Activated CD8-positive, alpha-beta T cell treated with anti-CD3 and anti-CD28 coated beads for 36 hours (primary cell): ENCODE measurements at regions not wholly inside any gene's neighbourhood (a gene's known extent, or its start where the extent isn't known, plus 50 kb on each side); places are given as distances from the start of the nearest gene placed in this dataset.

Experiments
- ATAC-seq: fragments of 200-7000 bp; cut with Tn5 transposase; one replicate; pipeline ENCODE4 v1.10.0; 2021; ENCODE audit warnings: mild to moderate bottlenecking, moderate library complexity
- CTCF ChIA-PET: fragments of 350-600 bp; sonication (Branson Sonifier 250); formaldehyde crosslinking; loops from one replicate; lab custom pipeline; 2021; ENCODE audit warnings: antibody characterized with exemption; lab: Charles Lee
- POLR2A ChIA-PET: fragments of 350-600 bp; sonication (Branson Sonifier 250); formaldehyde crosslinking; loops from one replicate; lab custom pipeline; 2021; ENCODE audit warnings: antibody characterized with exemption; lab: Charles Lee
- DNase-seq: peaks from one replicate; pipeline ENCODE4 v3.0.0-alpha.2; 2020
- H3K27ac Mint-ChIP-seq: one replicate; pipeline ENCODE4 v1.8.0; 2021; ENCODE audit warnings: mild to moderate bottlenecking, mixed read lengths
- H3K27me3 Mint-ChIP-seq: one replicate; pipeline ENCODE4 v1.8.0; 2021; ENCODE audit warnings: mixed read lengths
- H3K36me3 Mint-ChIP-seq: one replicate; pipeline ENCODE4 v1.8.0; 2021; ENCODE audit warnings: low read depth, mixed read lengths
- H3K4me1 Mint-ChIP-seq: one replicate; pipeline ENCODE4 v1.8.0; 2021; ENCODE audit warnings: low read depth, mixed read lengths
- H3K4me3 Mint-ChIP-seq: one replicate; pipeline ENCODE4 v1.8.0; 2021; ENCODE audit warnings: mild to moderate bottlenecking, moderate library complexity, mixed read lengths
- H3K9me3 Mint-ChIP-seq: one replicate; pipeline ENCODE4 v1.8.0; 2021; ENCODE audit warnings: mixed read lengths
- intact Hi-C: fragments of 100-400 bp; cut with micrococcal nuclease; formaldehyde crosslinking; loops from one replicate; pipeline ENCODE4 v1.10.0; 2022
- TF ChIP-seq, protein P1 (sequence below): fragments of 200-600 bp; IDR thresholded peaks from one replicate; pipeline ENCODE4 v1.8.0; 2022; ENCODE audit warnings: antibody characterized with exemption, mild to moderate bottlenecking

- no peak for ATAC-seq
- no peak for DNase-seq
- intact Hi-C loops: no loop called here
- Mint-ChIP-seq H3K9me3 (no peaks in the 10 kb centered on the region), H3K4me1 (no peaks in the 10 kb centered on the region), H3K36me3 (no peaks in the 10 kb centered on the region), H3K27me3 (peaks cover 2% of the 10 kb centered on the region), H3K27ac (no peak overlapping the region), H3K4me3 (no peak overlapping the region)
- TF ChIP-seq, protein P1, sequence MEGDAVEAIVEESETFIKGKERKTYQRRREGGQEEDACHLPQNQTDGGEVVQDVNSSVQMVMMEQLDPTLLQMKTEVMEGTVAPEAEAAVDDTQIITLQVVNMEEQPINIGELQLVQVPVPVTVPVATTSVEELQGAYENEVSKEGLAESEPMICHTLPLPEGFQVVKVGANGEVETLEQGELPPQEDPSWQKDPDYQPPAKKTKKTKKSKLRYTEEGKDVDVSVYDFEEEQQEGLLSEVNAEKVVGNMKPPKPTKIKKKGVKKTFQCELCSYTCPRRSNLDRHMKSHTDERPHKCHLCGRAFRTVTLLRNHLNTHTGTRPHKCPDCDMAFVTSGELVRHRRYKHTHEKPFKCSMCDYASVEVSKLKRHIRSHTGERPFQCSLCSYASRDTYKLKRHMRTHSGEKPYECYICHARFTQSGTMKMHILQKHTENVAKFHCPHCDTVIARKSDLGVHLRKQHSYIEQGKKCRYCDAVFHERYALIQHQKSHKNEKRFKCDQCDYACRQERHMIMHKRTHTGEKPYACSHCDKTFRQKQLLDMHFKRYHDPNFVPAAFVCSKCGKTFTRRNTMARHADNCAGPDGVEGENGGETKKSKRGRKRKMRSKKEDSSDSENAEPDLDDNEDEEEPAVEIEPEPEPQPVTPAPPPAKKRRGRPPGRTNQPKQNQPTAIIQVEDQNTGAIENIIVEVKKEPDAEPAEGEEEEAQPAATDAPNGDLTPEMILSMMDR: no peak
- ChIA-PET CTCF (no interaction called here), POLR2A (no interaction called here)
Measured at GRCh38 chr7:84393786-84394185, 199.2 kb upstream of the SEMA3A start.

DNA sequence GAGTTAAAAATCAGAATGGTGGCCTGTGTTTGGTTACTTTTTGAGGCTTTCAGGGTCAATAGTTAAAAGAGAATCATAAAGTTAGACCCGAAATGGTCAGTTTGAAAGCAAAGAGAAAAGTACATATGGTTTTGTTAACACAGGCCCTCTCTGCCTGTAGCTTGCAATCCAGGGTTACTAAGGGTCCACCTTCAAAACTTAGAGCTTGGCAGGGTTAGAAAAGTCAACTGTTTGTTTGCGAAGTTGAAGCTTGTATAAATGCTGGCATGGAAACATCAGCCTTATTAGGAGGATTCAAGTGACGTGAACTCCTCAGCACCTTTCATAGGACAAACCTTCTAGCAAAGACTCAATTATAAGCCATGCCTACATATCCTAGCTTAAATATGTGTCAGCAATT, 196.3 kb upstream of the SEMA3A start:
- no peak overlapping the region for H3K27ac Mint-ChIP-seq
- ATAC-seq: no peak
- ChIA-PET CTCF (no interaction called here), POLR2A (no interaction called here)
- TF ChIP-seq, protein P1: no peak
- DNase-seq: no peak
- H3K27me3 Mint-ChIP-seq: peaks cover 2% of the 10 kb centered on the region
- no peaks in the 10 kb centered on the region for H3K4me1 Mint-ChIP-seq
- H3K9me3 Mint-ChIP-seq: no peaks in the 10 kb centered on the region
- no peaks in the 10 kb centered on the region for H3K36me3 Mint-ChIP-seq
- H3K4me3 Mint-ChIP-seq: no peak overlapping the region
- intact Hi-C loops: no loop called here

DNA sequence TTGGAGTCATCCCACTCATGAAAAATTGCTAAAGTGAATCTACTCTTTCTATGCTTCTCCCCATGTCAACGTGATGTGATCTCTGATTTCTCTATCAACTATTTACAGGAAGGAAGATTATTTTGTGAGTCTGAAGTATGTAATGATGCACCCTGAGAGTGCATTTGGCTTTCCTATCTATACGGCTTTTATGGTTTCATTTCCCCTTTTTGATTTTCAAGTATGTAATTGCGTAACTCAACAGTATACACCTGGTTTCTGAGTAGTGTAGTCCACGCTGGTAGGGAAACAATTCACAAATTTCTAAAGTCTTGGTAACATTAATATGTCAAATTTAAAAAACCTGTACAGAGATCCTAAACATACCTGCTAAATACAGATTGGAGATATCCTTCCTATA, 194.7 kb upstream of the SEMA3A start:
- DNase-seq (no peak), ATAC-seq (no peak)
- TF ChIP-seq, protein P1: no peak
- Mint-ChIP-seq H3K9me3 (no peaks in the 10 kb centered on the region), H3K4me1 (no peaks in the 10 kb centered on the region), H3K36me3 (no peaks in the 10 kb centered on the region), H3K27ac (no peak overlapping the region), H3K27me3 (no peaks in the 10 kb centered on the region), H3K4me3 (no peak overlapping the region)
- CTCF ChIA-PET: interaction anchor here (0.9 kb wide), 1 partner anchor 454 kb away, joined by 4 read pairs; no protein-coding TSS in a partner anchor
- POLR2A ChIA-PET: no interaction called here
- intact Hi-C loops: no loop called here

- ChIA-PET CTCF (no interaction called here), POLR2A (no interaction called here)
- TF ChIP-seq, protein P1: no peak
- H3K27ac Mint-ChIP-seq: no peak overlapping the region
- no peak overlapping the region for H3K4me3 Mint-ChIP-seq
- no peaks in the 10 kb centered on the region for H3K4me1 Mint-ChIP-seq
- DNase-seq (no peak), ATAC-seq (no peak)
- H3K27me3 Mint-ChIP-seq: no peaks in the 10 kb centered on the region
- H3K36me3 Mint-ChIP-seq: no peaks in the 10 kb centered on the region
- intact Hi-C loops: no loop called here
- H3K9me3 Mint-ChIP-seq: no peaks in the 10 kb centered on the region
Measured at GRCh38 chr7:84387595-84387994, 193.0 kb upstream of the SEMA3A start.

DNA sequence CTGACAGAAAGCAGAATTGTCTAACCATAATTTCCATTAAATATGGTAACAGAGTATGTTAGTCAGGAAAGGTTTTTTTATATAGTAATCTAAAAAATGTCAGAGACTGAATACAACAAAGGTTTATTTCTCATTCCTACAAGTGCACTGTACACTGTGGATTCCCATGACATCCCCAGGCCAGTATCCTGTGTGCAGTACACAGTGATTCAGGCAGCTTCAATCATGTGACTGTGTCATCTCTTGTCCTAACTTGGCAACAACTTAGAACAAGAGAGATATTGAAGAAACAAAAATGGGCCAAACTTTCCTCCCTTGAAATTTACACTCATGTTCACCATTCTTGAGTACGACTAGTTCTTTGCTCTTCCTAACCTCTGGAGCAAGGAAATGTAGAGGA, 189.8 kb upstream of the SEMA3A start:
- H3K4me3 Mint-ChIP-seq: no peak overlapping the region
- no peaks in the 10 kb centered on the region for H3K4me1 Mint-ChIP-seq
- DNase-seq (no peak), ATAC-seq (no peak)
- TF ChIP-seq, protein P1: no peak
- ChIA-PET POLR2A (no interaction called here), CTCF (no interaction called here)
- intact Hi-C loops: no loop called here
- H3K9me3 Mint-ChIP-seq: no peaks in the 10 kb centered on the region
- H3K36me3 Mint-ChIP-seq: no peaks in the 10 kb centered on the region
- H3K27me3 Mint-ChIP-seq: no peaks in the 10 kb centered on the region
- H3K27ac Mint-ChIP-seq: no peak overlapping the region
